PC-3 (cell line): ENCODE measurements at regions not wholly inside any gene's neighbourhood (a gene's known extent, or its start where the extent isn't known, plus 50 kb on each side); places are given as distances from the start of the nearest gene placed in this dataset.

Source experiments
- CTCF ChIP-seq: fragments of 300-600 bp; sonication (generic); conservative IDR thresholded peaks from 2 replicates; pipeline ENCODE4 v1.5.1; 2017; ENCODE audit warnings: antibody characterized with exemption, low read depth, mild to moderate bottlenecking, low read length
- EZH2 ChIP-seq: fragments of 300-600 bp; sonication (generic); IDR thresholded peaks from one replicate; pipeline ENCODE4 v1.6.1; 2017; ENCODE audit warnings: antibody characterized with exemption, mild to moderate bottlenecking, low read length; ENCODE audit not compliant: unreplicated experiment
- EZH2phosphoT487 ChIP-seq: fragments of 300-600 bp; sonication (generic); IDR thresholded peaks from 2 replicates; pipeline ENCODE4 v1.6.1; 2018; ENCODE audit warnings: mild to moderate bottlenecking, antibody characterized with exemption, low read length, borderline replicate concordance

DNA sequence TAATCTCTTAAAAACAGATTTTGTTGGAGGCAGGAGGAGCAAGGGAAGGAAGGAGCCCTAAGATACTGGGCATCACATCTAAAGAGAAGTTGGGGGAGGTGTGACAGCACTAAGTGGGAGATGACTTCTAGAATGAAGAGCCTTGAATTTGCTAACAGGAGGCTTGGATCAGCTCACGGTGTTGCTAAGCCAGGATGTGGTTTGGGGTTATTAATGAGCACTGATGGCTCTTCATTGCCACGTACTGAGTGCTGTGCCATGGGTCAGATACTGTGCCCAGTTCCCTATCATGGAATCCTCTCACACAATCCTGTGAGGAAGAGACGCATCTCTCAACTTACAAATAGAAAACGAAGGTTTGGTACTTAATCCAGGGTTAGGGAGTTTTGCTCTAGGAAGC, 78.5 kb downstream of the C7orf25 start:
- no peak for TF ChIP-seq CTCF
- no peak for TF ChIP-seq EZH2
- TF ChIP-seq EZH2phosphoT487: no peak
